Calu3 (cell line): ENCODE measurements at regions not wholly inside any gene's neighbourhood (a gene's known extent, or its start where the extent isn't known, plus 50 kb on each side); places are given as distances from the start of the nearest gene placed in this dataset.
"Not testable (repeated sequence)": the region's sequence is repeated elsewhere in the genome, so short reads cannot be mapped to it uniquely, and the experiment has no call there.

ENCODE experiments used
- BruUV-seq: library from RNA; stranded (reverse); fragments of 400-500 nt; replicated peaks from 2 replicates; lab custom pipeline; 2021; lab: Mats Ljungman, UMichigan
- CTCF ChIA-PET: fragments of 300-600 bp; sonication (Branson Sonifier 250); formaldehyde crosslinking; loops from one replicate; lab custom pipeline; 2022; ENCODE audit warnings: antibody characterized with exemption; lab: Charles Lee
- DNase-seq: peaks from one replicate; pipeline ENCODE4 v3.0.0; 2022
- H3K27ac Mint-ChIP-seq: one replicate; pipeline ENCODE4 v1.8.0; 2022; ENCODE audit warnings: mixed read lengths; ENCODE audit not compliant: unreplicated experiment
- H3K27me3 Mint-ChIP-seq: one replicate; pipeline ENCODE4 v1.8.0; 2022; ENCODE audit warnings: mixed read lengths; ENCODE audit not compliant: unreplicated experiment
- H3K36me3 Mint-ChIP-seq: one replicate; pipeline ENCODE4 v1.8.0; 2022; ENCODE audit warnings: mild to moderate bottlenecking, moderate library complexity, mixed read lengths; ENCODE audit not compliant: insufficient read depth, unreplicated experiment
- H3K4me1 Mint-ChIP-seq: one replicate; pipeline ENCODE4 v1.8.0; 2022; ENCODE audit warnings: mild to moderate bottlenecking, low read depth, mixed read lengths; ENCODE audit not compliant: unreplicated experiment
- H3K4me3 Mint-ChIP-seq: one replicate; pipeline ENCODE4 v1.8.0; 2022; ENCODE audit warnings: mild to moderate bottlenecking, low read depth, moderate library complexity, mixed read lengths; ENCODE audit not compliant: unreplicated experiment
- H3K9me3 Mint-ChIP-seq: one replicate; pipeline ENCODE4 v1.8.0; 2022; ENCODE audit warnings: low read depth, mixed read lengths; ENCODE audit not compliant: unreplicated experiment
- CTCF ChIP-seq: fragments of 200-600 bp; IDR thresholded peaks from one replicate; pipeline ENCODE4 v1.8.0; 2022; ENCODE audit warnings: antibody characterized with exemption; ENCODE audit not compliant: unreplicated experiment
- intact Hi-C: fragments of 100-400 bp; cut with micrococcal nuclease; formaldehyde crosslinking; loops from one replicate; pipeline ENCODE4 v1.10.0; 2022; ENCODE audit not compliant: unreplicated experiment

- DNase-seq: no peak
- intact Hi-C loops: no loop called here
- H3K4me1 Mint-ChIP-seq: no peaks in the 10 kb centered on the region
- H3K9me3 Mint-ChIP-seq: no peaks in the 10 kb centered on the region
- H3K27ac Mint-ChIP-seq: no peak overlapping the region
- H3K4me3 Mint-ChIP-seq: no peak overlapping the region
- H3K36me3 Mint-ChIP-seq: no peaks in the 10 kb centered on the region
- CTCF ChIA-PET: no interaction called here
- H3K27me3 Mint-ChIP-seq: no peaks in the 10 kb centered on the region
- TF ChIP-seq CTCF: no peak
- BruUV-seq: no TSS peak
These were observed 1527.5 kb upstream of the C9orf72 start for GRCh38 chr9:29100762-29101161.

GRCh38 chr9:29104166-29104565 is 1530.9 kb upstream of the C9orf72 start:
- BruUV-seq, H3K27me3 Mint-ChIP-seq, intact Hi-C loops: not testable (repeated sequence)

DNA sequence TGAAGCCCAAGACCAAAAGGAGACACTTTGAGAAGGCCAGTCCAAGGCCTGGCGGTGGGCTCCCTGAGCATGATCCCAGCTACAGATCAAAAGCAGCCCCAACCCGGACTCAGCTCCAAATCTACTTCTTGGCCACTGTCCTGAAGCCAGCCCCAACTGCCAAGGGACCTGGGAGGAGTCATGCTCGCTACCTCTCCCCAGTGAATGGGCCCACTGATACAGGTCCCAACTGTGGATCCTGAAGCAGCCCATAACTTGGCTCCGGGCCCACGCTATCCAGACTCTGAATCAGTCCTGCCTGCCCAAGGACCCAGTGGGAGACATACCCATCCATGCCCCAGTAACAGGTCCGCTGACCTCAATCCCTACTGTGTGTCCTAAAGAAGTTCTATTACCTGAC is 1545.3 kb upstream of the C9orf72 start:
- H3K9me3 Mint-ChIP-seq: no peaks in the 10 kb centered on the region
- H3K36me3 Mint-ChIP-seq: no peaks in the 10 kb centered on the region
- DNase-seq: no peak
- BruUV-seq: no TSS peak
- intact Hi-C loops: no loop called here
- no peak overlapping the region for H3K4me3 Mint-ChIP-seq
- H3K27ac Mint-ChIP-seq: no peak overlapping the region
- H3K27me3 Mint-ChIP-seq: no peaks in the 10 kb centered on the region
- no peaks in the 10 kb centered on the region for H3K4me1 Mint-ChIP-seq
- TF ChIP-seq CTCF: no peak
- CTCF ChIA-PET: no interaction called here

More at GRCh38 chr9:29104166-29104565, 1530.9 kb upstream of the C9orf72 start:
- DNase-seq, H3K36me3 Mint-ChIP-seq, H3K4me1 Mint-ChIP-seq, H3K9me3 Mint-ChIP-seq, H3K4me3 Mint-ChIP-seq, H3K27ac Mint-ChIP-seq, CTCF ChIA-PET: not testable (repeated sequence)

- H3K36me3 Mint-ChIP-seq: no peaks in the 10 kb centered on the region
- intact Hi-C loops: no loop called here
- H3K4me1 Mint-ChIP-seq: no peaks in the 10 kb centered on the region
- CTCF ChIA-PET: no interaction called here
- H3K27me3 Mint-ChIP-seq: no peaks in the 10 kb centered on the region
- no TSS peak for BruUV-seq
- H3K9me3 Mint-ChIP-seq: peaks cover 4% of the 10 kb centered on the region
- DNase-seq: no peak
- H3K27ac Mint-ChIP-seq: no peak overlapping the region
- no peak for TF ChIP-seq CTCF
- no peak overlapping the region for H3K4me3 Mint-ChIP-seq
These were observed 1553.5 kb upstream of the C9orf72 start for GRCh38 chr9:29126783-29127182.

- H3K27ac Mint-ChIP-seq: no peak overlapping the region
- H3K4me3 Mint-ChIP-seq: no peak overlapping the region
- no peak for DNase-seq
- no peaks in the 10 kb centered on the region for H3K4me1 Mint-ChIP-seq
- peaks cover 4% of the 10 kb centered on the region for H3K9me3 Mint-ChIP-seq
- H3K36me3 Mint-ChIP-seq: no peaks in the 10 kb centered on the region
- intact Hi-C loops: no loop called here
- TF ChIP-seq CTCF: no peak
- CTCF ChIA-PET: no interaction called here
- no peaks in the 10 kb centered on the region for H3K27me3 Mint-ChIP-seq
- no TSS peak for BruUV-seq
These were observed 1556.5 kb upstream of the C9orf72 start for GRCh38 chr9:29129763-29130162.
